ENCODE measurements at regions not wholly inside any gene's neighbourhood (a gene's known extent, or its start where the extent isn't known, plus 50 kb on each side); places are given as distances from the start of the nearest gene placed in this dataset.

DNA sequence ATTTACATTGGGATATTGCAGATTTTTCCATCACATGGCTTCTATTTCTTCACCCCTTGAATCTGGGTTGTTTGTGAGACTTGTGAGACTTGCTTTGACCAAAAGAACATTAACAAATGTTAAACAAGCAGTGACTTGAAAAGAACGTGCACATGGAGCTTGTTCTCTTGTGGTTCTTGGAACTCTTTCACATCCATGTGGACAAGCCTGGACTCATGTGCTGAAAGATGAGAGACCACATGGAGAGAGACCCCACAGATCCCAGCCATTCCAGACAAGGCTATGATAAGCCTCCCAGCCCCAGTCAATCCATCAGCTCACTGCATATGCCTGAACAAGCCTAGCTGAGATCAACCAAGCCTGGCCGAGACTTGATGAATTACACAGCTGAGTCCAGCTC is 1365.7 kb upstream of the GJE1 start:
- no peaks in the 10 kb centered on the region for H3K27me3 ChIP-seq (replicated peaks; ENCODE audit: control insufficient read depth, insufficient read depth, low read length)
- ChIA-PET CTCF (no interaction called here), POLR2A (no interaction called here)

GRCh38 chr6:140758169-140758877 is 1374.4 kb upstream of the GJE1 start:
- POLR2A ChIA-PET: no interaction called here
- no TSS peak for BruUV-seq (replicated peaks)

More for the DNA sequence above, 1365.7 kb upstream of the GJE1 start:
- H3K4me1 Mint-ChIP-seq (ENCODE audit: low read depth, unreplicated experiment): no peaks in the 10 kb centered on the region
- H3K4me1 ChIP-seq: no peaks in the 10 kb centered on the region
- no peak overlapping the region for H3K4me3 ChIP-seq (ENCODE audit: low read depth, low read length)
- no peak for TF ChIP-seq CTCF (IDR thresholded peaks at IDR 0.05; ENCODE audit: insufficient read depth in 1 of 2, low read depth in 1 of 2, low read length in 1 of 2, severe bottlenecking in 1 of 2, unreplicated experiment in 1 of 2)
- BruUV-seq (replicated peaks): no TSS peak
- H3K9me3 ChIP-seq: no peaks in the 10 kb centered on the region
- H3K27ac Mint-ChIP-seq (ENCODE audit: unreplicated experiment): no peak overlapping the region
- no peak overlapping the region for H3K4me3 Mint-ChIP-seq (ENCODE audit: unreplicated experiment)
- peaks cover 24% of the 10 kb centered on the region for H3K9me3 Mint-ChIP-seq (ENCODE audit: unreplicated experiment)
- no peaks in the 10 kb centered on the region for H3K36me3 Mint-ChIP-seq (ENCODE audit: insufficient read depth, unreplicated experiment)
- intact Hi-C loops (cut with micrococcal nuclease; ENCODE audit: unreplicated experiment): no loop called here
- no peaks in the 10 kb centered on the region for H3K36me3 ChIP-seq (ENCODE audit: control insufficient read depth, insufficient read depth, low read length)
- no peak for DNase-seq
- no peaks in the 10 kb centered on the region for H3K27me3 Mint-ChIP-seq (ENCODE audit: insufficient read depth, unreplicated experiment)

DNA sequence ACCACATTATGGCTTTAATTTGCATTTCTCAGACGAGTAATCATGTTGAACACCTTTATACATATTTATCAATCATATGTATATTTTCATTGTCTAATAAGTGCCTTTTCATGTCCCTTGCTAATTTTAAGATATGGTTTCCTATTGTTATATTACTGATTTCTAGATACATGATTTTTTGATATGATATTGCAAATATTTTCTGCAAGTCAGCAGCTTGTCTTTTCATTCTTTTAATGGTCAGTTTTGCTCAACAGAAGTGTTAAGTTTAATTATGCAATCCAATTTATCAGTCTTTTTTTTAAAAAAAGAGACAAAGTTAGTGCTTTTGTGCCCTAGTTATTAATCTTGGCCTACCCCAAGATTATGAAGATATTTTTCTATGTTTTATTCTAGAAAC is 1377.8 kb upstream of the CITED2 start:
- no peak overlapping the region for H3K4me3 ChIP-seq (ENCODE audit: low read depth, low read length)
- H3K9me3 ChIP-seq: peaks cover under 1% of the 10 kb centered on the region; the same call in 1 of the 2 replicates
- no peak overlapping the region for H3K27ac Mint-ChIP-seq (ENCODE audit: unreplicated experiment)
- ChIA-PET POLR2A (no interaction called here), CTCF (no interaction called here)
- H3K36me3 ChIP-seq (ENCODE audit: control insufficient read depth, insufficient read depth, low read length): no peaks in the 10 kb centered on the region
- no peaks in the 10 kb centered on the region for H3K36me3 Mint-ChIP-seq (ENCODE audit: insufficient read depth, unreplicated experiment)
- DNase-seq: no peak
- no peaks in the 10 kb centered on the region for H3K9me3 Mint-ChIP-seq (ENCODE audit: unreplicated experiment)
- no peaks in the 10 kb centered on the region for H3K4me1 ChIP-seq
- H3K4me1 Mint-ChIP-seq (ENCODE audit: low read depth, unreplicated experiment): no peaks in the 10 kb centered on the region
- intact Hi-C loops (cut with micrococcal nuclease; ENCODE audit: unreplicated experiment): no loop called here
- no peaks in the 10 kb centered on the region for H3K27me3 ChIP-seq (replicated peaks; ENCODE audit: control insufficient read depth, insufficient read depth, low read length)
- TF ChIP-seq CTCF (IDR thresholded peaks at IDR 0.05; ENCODE audit: insufficient read depth in 1 of 2, low read depth in 1 of 2, low read length in 1 of 2, severe bottlenecking in 1 of 2, unreplicated experiment in 1 of 2): no peak
- no TSS peak for BruUV-seq (replicated peaks)
- no peaks in the 10 kb centered on the region for H3K27me3 Mint-ChIP-seq (ENCODE audit: insufficient read depth, unreplicated experiment)
- H3K4me3 Mint-ChIP-seq (ENCODE audit: unreplicated experiment): no peak overlapping the region

More at GRCh38 chr6:140758169-140758877, 1374.4 kb upstream of the GJE1 start:
- Histone ChIP-seq H3K9me3 (no peaks in the 10 kb centered on the region), H3K36me3 (ENCODE audit: control insufficient read depth, insufficient read depth, low read length) (no peaks in the 10 kb centered on the region), H3K27me3 (replicated peaks; ENCODE audit: control insufficient read depth, insufficient read depth, low read length) (no peaks in the 10 kb centered on the region), H3K4me1 (no peaks in the 10 kb centered on the region), H3K4me3 (ENCODE audit: low read depth, low read length) (no peak overlapping the region)
- no peak for DNase-seq
- CTCF ChIA-PET: no interaction called here
- H3K4me1 Mint-ChIP-seq (ENCODE audit: low read depth, unreplicated experiment): no peaks in the 10 kb centered on the region
- intact Hi-C loops (cut with micrococcal nuclease; ENCODE audit: unreplicated experiment): no loop called here
- H3K36me3 Mint-ChIP-seq (ENCODE audit: insufficient read depth, unreplicated experiment): no peaks in the 10 kb centered on the region
- H3K9me3 Mint-ChIP-seq (ENCODE audit: unreplicated experiment): no peaks in the 10 kb centered on the region
- H3K27me3 Mint-ChIP-seq (ENCODE audit: insufficient read depth, unreplicated experiment): no peaks in the 10 kb centered on the region
- no peak overlapping the region for H3K4me3 Mint-ChIP-seq (ENCODE audit: unreplicated experiment)
- H3K27ac Mint-ChIP-seq (ENCODE audit: unreplicated experiment): no peak overlapping the region
- no peak for TF ChIP-seq CTCF (IDR thresholded peaks at IDR 0.05; ENCODE audit: insufficient read depth in 1 of 2, low read depth in 1 of 2, low read length in 1 of 2, severe bottlenecking in 1 of 2, unreplicated experiment in 1 of 2)
